ENCODE measurements at regions not wholly inside any gene's neighbourhood (a gene's known extent, or its start where the extent isn't known, plus 50 kb on each side); places are given as distances from the start of the nearest gene placed in this dataset.
A peak's percentile ranks its signal among the peaks of the same experiment; 100 is the strongest.

DNA sequence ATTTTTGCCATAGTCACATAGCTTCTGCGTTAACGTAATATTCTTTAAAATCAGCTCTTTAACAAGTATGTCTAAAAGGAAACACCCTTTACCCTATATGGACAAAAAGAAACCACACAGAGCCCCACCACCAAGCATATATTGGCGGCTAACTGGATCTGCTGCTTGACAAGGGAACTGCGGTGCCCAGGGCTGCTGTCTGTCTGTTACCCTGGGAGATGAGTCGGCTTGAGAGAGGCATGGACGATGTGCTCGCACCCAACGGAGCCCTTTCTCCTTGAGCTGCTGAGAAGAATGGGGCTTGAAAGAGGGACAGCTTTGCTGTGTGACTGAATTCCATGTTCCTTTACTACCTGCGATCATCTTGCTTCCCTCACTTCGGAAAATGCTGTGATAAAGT is 158.6 kb upstream of the SHB start:
- DNase-seq (ENCODE audit: low spot score): no peak

- DNase-seq (ENCODE audit: low spot score): peak; percentile 17
Observed at GRCh38 chr9:38227061-38227540, 158.1 kb upstream of the SHB start.

GRCh38 chr9:38226491-38226951 is 157.5 kb upstream of the SHB start:
- DNase-seq (ENCODE audit: low spot score): no peak

DNA sequence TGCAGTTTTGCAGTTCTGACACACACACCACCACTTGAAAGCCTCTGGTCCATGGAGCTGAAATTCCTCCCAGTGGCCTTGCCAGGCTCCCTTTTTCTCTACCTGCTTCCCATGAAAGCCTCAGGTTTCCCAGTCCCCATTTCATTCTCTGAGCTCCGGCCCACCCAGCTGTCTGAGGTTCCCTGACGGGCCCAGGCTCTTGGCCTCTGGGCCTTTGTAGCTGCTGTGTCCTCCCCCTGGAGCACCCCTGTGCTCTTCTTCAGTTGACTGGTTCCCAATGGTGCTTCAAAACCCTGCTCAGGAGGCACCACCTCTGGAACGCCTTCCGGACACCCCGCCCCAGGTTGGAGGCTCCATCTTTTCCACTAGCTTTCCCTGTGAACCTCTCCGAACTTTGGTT is 155.9 kb upstream of the SHB start:
- no peak for DNase-seq (ENCODE audit: low spot score)

DNA sequence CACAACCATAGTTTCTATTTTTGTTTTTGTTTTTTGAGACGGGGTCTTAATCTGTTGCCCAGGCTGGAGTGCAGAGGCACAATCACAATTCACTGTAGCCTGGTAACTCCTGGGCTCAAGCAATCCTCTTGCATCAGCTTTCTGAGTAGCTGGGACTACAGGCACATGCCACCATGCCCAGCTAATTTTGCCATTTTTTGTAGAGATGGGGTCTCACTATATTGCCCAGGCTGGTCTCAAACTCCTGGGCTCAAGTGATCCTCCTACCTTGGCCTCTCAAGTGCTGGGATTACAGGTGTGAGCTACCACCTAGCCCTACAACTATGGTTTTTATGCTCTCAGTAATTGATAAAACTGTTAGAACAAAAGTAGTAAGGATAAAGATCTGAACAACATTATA is 147.5 kb upstream of the SHB start:
- no peak for DNase-seq (ENCODE audit: low spot score)

GRCh38 chr9:38215465-38215864 is 146.4 kb upstream of the SHB start:
- DNase-seq (ENCODE audit: low spot score): no peak

GRCh38 chr9:38214432-38214831 is 145.4 kb upstream of the SHB start:
- no peak for DNase-seq (ENCODE audit: low spot score)

DNA sequence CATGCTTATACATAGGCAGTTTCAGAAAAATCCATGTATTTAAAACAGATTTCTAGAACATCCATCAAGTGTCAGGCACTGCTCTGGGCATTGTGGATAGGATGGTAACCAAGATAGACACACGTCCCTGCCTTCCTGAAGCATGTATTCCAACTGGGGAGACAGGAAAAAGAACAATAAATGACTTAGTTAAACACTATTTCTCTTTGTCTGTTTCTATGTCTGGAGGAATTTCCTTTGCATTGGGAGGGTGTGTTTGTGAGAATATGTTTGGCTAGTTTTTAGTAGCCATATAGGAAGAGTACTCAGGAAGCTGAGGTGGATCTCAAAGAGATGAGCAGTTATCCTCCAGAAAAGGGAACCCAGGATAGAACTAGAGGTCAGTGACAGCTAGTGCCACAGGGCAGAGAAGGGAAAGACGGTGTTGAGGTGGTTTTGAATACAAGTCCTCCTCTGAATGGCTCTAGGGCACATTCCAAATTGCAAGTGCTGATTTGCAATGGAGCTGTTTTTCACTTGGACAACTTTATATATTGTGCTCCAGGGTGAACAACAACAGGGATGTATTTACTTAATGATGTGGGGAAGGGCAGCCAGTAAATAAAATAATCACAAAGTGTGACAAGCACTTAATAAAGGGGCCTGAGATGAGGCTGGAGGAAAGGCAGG is 144.7 kb upstream of the SHB start:
- no peak for DNase-seq (ENCODE audit: low spot score)

DNA sequence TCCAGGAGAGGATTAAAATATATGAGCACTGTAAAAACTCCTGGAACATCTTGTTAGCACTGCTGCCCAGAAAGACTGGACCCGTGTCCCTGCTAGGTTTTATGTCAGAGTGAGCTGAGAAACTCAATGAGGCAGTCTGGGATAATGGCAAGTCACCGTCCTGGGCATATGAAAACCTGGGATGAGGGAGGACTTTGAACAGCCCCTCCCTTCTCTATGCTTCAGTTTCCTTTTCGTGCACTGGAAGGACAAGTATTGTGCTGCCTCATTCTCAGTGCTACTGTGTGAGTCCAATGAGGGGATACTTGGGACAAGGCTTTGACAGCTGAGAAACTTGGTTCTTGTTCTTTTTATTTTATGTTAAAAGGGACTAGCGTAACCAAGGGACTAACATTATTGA is 143.0 kb upstream of the SHB start:
- no peak for DNase-seq (ENCODE audit: low spot score)

DNA sequence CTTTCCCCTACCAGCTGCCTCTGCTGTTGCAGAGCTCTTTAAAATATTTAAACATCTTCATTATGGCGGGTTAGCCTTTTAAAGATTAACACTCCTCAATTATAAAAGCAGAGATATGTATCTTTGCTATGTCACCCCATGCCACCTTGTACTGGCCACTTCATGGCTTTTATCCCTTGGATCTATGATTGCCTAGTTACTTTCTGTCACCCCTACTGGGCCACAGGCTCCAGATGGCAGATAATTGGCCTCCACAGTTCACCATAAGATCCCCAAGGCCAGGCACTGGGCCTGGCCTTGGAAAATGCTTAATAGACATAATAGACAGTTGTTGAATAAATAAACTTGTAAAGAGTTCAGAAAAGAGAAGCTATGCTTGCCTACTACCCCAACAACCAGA is 142.0 kb upstream of the SHB start:
- no peak for DNase-seq (ENCODE audit: low spot score)

DNA sequence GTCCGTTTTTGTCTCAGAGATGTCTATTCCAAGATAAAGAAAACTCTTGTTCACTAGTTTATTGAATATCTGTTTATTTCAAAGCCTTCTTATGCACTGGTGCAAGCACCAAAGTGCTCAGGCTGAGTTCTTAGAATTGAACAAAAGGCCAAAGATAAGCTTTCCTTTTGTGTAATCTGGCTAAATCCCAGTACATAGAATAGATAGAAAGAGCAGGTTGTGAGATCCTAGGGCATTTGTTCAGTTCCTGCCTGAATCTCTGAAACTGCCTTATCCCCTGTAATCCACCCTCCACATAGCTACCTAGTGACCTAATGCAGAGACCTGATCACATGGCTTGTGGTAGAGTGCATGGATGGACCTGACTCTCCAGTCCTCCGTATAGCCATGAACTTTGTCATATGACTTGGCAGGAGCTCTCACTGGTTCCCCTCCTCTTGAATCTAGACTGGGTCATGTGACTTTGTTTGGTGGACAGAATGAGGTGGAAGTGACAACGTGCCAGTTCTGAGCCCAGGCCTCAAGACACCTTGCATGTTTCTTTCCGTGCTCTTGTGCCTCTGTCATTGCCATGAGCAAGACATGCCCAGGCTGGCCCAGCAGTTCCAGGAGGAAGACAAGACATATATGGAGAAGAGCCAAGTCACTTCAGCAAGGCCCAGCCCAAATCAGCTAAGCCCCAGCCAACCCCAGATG is 139.3 kb upstream of the SHB start:
- no peak for DNase-seq (ENCODE audit: low spot score)

- no peak for DNase-seq (ENCODE audit: low spot score)
Observed at GRCh38 chr9:38207247-38207778, 138.3 kb upstream of the SHB start.

GRCh38 chr9:38205279-38205678 is 136.3 kb upstream of the SHB start:
- DNase-seq (ENCODE audit: low spot score): no peak

DNA sequence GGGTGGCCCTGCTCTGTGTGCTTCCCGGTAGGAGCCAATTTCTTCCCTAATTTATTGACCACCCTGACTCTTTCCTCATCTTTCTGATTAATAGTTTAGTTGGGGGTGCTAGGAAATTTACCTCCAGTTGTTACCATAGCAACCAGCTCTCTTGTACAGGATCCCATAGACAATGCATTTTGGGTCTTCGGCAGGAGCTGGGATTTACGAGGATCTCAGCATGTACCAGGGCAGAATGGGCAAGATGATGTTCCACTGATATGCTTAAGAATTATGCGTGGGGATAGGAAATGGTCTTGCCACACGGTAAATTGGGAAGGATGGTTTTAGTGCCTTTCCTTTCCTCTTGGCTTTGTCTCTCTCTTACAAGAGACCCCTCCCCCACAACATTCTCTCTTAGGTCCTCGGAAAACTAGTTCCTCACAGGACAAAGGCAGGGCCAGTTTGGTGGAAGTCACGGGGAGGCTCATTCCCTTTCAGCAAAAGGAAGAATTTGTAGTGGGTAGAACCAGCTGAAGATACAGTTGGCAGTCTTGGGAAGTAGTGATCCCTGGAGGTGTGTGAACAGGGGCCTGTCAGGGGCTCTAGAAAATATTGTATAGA is 133.4 kb upstream of the SHB start:
- DNase-seq (ENCODE audit: low spot score): no peak

DNA sequence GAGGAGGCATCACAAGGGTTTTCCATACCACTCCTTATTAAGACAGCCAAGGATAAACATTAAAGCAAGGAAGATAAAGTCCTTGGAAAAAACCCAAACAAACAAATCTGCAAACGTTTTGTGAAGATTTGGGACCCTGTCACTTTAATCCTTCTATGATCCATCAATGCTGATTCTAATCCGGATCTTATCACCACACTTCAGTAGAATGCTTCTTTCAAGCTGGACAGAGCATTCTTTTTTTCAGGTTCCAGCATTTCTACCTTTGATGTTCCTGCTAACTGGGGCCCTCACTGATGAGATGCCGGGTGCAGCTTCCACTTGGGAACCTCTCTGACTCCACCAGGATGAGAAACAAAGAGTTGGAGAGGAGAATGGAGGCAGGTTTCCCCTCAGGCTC is 132.8 kb upstream of the SHB start:
- DNase-seq (ENCODE audit: low spot score): no peak

GRCh38 chr9:38200431-38200830 is 131.4 kb upstream of the SHB start:
- DNase-seq (ENCODE audit: low spot score): no peak

GRCh38 chr9:38198140-38198539 is 129.1 kb upstream of the SHB start:
- no peak for DNase-seq (ENCODE audit: low spot score)

- no peak for DNase-seq (ENCODE audit: low spot score)
Observed at GRCh38 chr9:38196714-38197113, 127.7 kb upstream of the SHB start.

DNA sequence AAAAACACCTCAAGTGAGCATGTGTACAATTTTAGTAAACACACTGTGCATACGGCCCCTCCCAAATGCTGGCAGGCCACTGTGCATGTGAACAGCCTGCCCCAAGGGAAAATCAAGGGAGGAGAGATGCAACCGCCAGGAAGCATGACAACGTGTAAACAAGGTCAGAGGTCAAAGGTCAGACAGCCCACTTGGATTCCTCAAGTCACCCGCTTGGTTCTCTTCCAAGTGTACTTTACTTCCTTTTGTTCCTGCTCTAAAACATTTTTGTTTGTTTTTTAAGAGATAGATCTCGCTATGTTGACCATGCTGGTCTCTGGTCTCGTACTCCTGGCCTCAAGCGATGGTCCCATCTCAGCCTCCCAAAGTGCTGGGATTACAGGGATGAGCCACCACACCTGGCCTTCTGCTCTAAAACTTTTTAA is 126.7 kb upstream of the SHB start:
- DNase-seq (ENCODE audit: low spot score): no peak

DNA sequence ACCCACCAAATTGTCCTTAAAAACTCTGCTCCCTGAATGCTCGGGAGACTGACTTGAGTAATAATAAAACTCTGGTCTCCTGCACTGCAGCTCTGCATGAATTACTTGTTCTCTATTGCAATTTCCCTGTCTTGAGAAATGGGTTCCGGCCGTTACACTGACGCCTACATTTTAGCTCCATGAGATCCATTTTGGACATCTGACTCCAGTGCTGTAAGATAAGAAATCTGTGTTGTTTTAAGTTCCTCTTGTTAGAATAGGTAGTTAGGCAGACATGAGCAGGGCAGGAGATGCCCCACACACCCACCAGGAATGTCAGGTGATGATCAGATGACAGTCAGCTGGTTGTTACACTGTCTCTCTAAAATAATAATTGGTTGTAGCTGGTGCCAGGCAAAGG is 125.8 kb upstream of the SHB start:
- no peak for DNase-seq (ENCODE audit: low spot score)

DNA sequence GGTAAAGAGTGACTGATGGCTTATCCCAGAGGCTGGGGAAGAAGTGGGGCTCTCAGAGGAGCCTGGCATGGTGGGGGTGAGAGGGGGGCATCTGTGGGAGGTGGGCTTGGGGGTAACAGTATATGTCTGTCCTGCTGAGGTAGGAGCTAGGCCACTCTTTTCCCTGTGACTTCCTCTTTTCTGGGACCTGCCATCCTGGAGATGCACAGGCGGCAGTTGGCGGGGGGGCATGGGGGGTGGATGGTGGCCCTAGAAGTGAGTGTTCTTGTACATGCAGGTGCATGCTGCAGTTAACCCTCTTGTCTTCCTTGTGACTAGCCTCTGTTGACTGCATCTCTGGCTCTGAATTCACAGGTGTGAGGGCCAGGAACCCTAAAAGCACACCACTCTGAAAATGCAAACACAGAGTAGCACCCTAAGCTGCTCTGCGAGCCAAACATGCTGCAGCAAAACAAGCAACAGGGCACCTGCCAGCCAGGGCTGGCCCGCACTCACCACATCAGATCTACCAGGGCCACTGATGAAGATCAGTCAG is 123.8 kb upstream of the SHB start:
- DNase-seq (ENCODE audit: low spot score): no peak

GRCh38 chr9:38186404-38187115 is 117.5 kb upstream of the SHB start:
- no peak for DNase-seq (ENCODE audit: low spot score)

Measured in AG08395 (cell line).